ENCODE measurements at regions not wholly inside any gene's neighbourhood (a gene's known extent, or its start where the extent isn't known, plus 50 kb on each side); places are given as distances from the start of the nearest gene placed in this dataset.

- DNase-seq (ENCODE audit: low spot score): no peak
These were observed 109.5 kb upstream of the SLC28A3 start for GRCh38 chr9:84450029-84450428.

- DNase-seq (ENCODE audit: low spot score): no peak
These were observed 116.0 kb upstream of the SLC28A3 start for GRCh38 chr9:84456527-84456926.

- DNase-seq (ENCODE audit: low spot score): no peak
These were observed 120.1 kb upstream of the SLC28A3 start for GRCh38 chr9:84460695-84461094.

- DNase-seq (ENCODE audit: low spot score): no peak
These were observed 122.7 kb upstream of the SLC28A3 start for GRCh38 chr9:84463272-84463671.

GRCh38 chr9:84466580-84467285 lies 126.2 kb upstream of the SLC28A3 start:
- DNase-seq (ENCODE audit: low spot score): no peak

GRCh38 chr9:84471816-84472215 lies 131.3 kb upstream of the SLC28A3 start:
- no peak for DNase-seq (ENCODE audit: low spot score)

GRCh38 chr9:84478996-84479395 lies 138.4 kb upstream of the SLC28A3 start:
- DNase-seq (ENCODE audit: low spot score): no peak

- no peak for DNase-seq (ENCODE audit: low spot score)
These were observed 139.5 kb upstream of the SLC28A3 start for GRCh38 chr9:84480071-84480470.

GRCh38 chr9:84481231-84481630 lies 140.7 kb upstream of the SLC28A3 start:
- no peak for DNase-seq (ENCODE audit: low spot score)

- DNase-seq (ENCODE audit: low spot score): no peak
These were observed 141.2 kb upstream of the SLC28A3 start for GRCh38 chr9:84481636-84482218.

GRCh38 chr9:84482607-84483006 lies 142.0 kb upstream of the SLC28A3 start:
- no peak for DNase-seq (ENCODE audit: low spot score)

- DNase-seq (ENCODE audit: low spot score): no peak
These were observed 143.6 kb upstream of the SLC28A3 start for GRCh38 chr9:84484172-84484571.

GRCh38 chr9:84485539-84485938 lies 145.0 kb upstream of the SLC28A3 start:
- no peak for DNase-seq (ENCODE audit: low spot score)

GRCh38 chr9:84486663-84487062 lies 146.1 kb upstream of the SLC28A3 start:
- no peak for DNase-seq (ENCODE audit: low spot score)

GRCh38 chr9:84490206-84490841 lies 149.8 kb upstream of the SLC28A3 start:
- DNase-seq (ENCODE audit: low spot score): no peak

- DNase-seq (ENCODE audit: low spot score): no peak
These were observed 150.3 kb upstream of the SLC28A3 start for GRCh38 chr9:84490842-84491325.

- no peak for DNase-seq (ENCODE audit: low spot score)
These were observed 152.0 kb upstream of the SLC28A3 start for GRCh38 chr9:84492366-84493159.

- no peak for DNase-seq (ENCODE audit: low spot score)
These were observed 152.9 kb upstream of the SLC28A3 start for GRCh38 chr9:84493284-84493947.

- no peak for DNase-seq (ENCODE audit: low spot score)
These were observed 159.5 kb upstream of the SLC28A3 start for GRCh38 chr9:84499969-84500582.

- DNase-seq (ENCODE audit: low spot score): no peak
These were observed 160.3 kb upstream of the SLC28A3 start for GRCh38 chr9:84500826-84501225.

GRCh38 chr9:84501587-84501986 lies 161.0 kb upstream of the SLC28A3 start:
- DNase-seq (ENCODE audit: low spot score): no peak

- DNase-seq (ENCODE audit: low spot score): no peak
These were observed 161.5 kb upstream of the SLC28A3 start for GRCh38 chr9:84502066-84502465.
